Upper lobe of left lung (tissue), 6 donors: ENCODE measurements at regions not wholly inside any gene's neighbourhood (a gene's known extent, or its start where the extent isn't known, plus 50 kb on each side); places are given as distances from the start of the nearest gene placed in this dataset.

Source experiments
- ATAC-seq, 2 donors: fragments of 200-7000 bp; cut with Tn5 transposase; one replicate each; pipeline ENCODE4 v1.9.1; 2022; ENCODE audit warnings: mild to moderate bottlenecking in 2 of 2, moderate library complexity in 2 of 2; ENCODE audit not compliant: low FRiP score in 2 of 2
- DNase-seq, 2 donors: peaks; one replicate each; pipeline ENCODE4 v3.0.0-alpha.2; 2019 to 2020
- H3K27ac ChIP-seq, 4 donors: fragments of 200-600 bp; sonication (generic); one replicate each; pipeline ENCODE4 v1.5.1; 2016 to 2019
- H3K27me3 ChIP-seq, 4 donors: fragments of 200-600 bp; sonication (generic); one replicate each; pipeline ENCODE4 v1.5.1; 2017 to 2019
- H3K36me3 ChIP-seq, 4 donors: fragments of 200-600 bp; sonication (generic); one replicate each; pipeline ENCODE4 v1.5.1; 2016 to 2019
- H3K4me1 ChIP-seq, 4 donors: fragments of 200-600 bp; sonication (generic); one replicate each; pipeline ENCODE4 v1.5.1; 2018 to 2019
- H3K4me3 ChIP-seq, 4 donors: fragments of 200-600 bp; sonication (generic); one replicate each; pipeline ENCODE4 v1.5.1; 2017 to 2019; ENCODE audit warnings: mild to moderate bottlenecking in 2 of 4, moderate library complexity in 1 of 4
- H3K9me3 ChIP-seq, 4 donors: fragments of 200-600 bp; sonication (generic); one replicate each; pipeline ENCODE4 v1.5.1; 2018 to 2019
- CTCF ChIP-seq, 6 experiments: fragments of 450-650 bp in 4 of 6; fragments of 200-600 bp in 2 of 6; sonication (generic) in 2 of 6; IDR thresholded peaks; one replicate each; pipeline ENCODE4 v1.5.1; 2016 to 2019; ENCODE audit warnings: antibody characterized with exemption in 6 of 6
- EP300 ChIP-seq, 4 donors: sonication (generic); formaldehyde crosslinking; IDR thresholded peaks; one replicate each; pipeline ENCODE4 v1.5.1; 2017; ENCODE audit warnings: antibody characterized with exemption in 4 of 4, control low read depth in 2 of 4
- POLR2A ChIP-seq, 4 donors: fragments of 450-650 bp; IDR thresholded peaks; one replicate each; pipeline ENCODE4 v1.5.1; 2016 to 2017; ENCODE audit warnings: antibody characterized with exemption in 4 of 4, mild to moderate bottlenecking in 2 of 4
- POLR2AphosphoS5 ChIP-seq, 2 donors: sonication (generic); formaldehyde crosslinking; IDR thresholded peaks; one replicate each; pipeline ENCODE4 v1.5.1; 2017; ENCODE audit warnings: antibody characterized with exemption in 2 of 2
- WGBS, 2 donors: methylation state at CpG; one replicate each; pipeline ENCODE4 v1.1.5; 2017 to 2018; 5-methylcytosine and 5-hydroxymethylcytosine counted together
- donor health status: DM: no; HTN: no; CAD: no; lungs with moderate emphysema.
- donor health status: DM: no; HTN: yes; CAD: no; lungs with severe emphysema.

GRCh38 chr4:71635139-71635748 is 148.6 kb downstream of the GC start:
- DNase-seq: no peak
- Histone ChIP-seq H3K36me3 (no peaks in the 10 kb centered on the region), H3K4me3 (no peak overlapping the region), H3K27ac (no peak overlapping the region), H3K9me3 (no peaks in the 10 kb centered on the region), H3K27me3 (no peaks in the 10 kb centered on the region), H3K4me1 (no peaks in the 10 kb centered on the region)
- no peak for ATAC-seq
- 83 to 88% methylated on average over 1 of the region's 1 CpG for WGBS, 2 donors
- TF ChIP-seq CTCF (IDR thresholded peaks at IDR 0.05) (no peak), POLR2AphosphoS5 (IDR thresholded peaks at IDR 0.05) (no peak), POLR2A (IDR thresholded peaks at IDR 0.05) (no peak)

- Histone ChIP-seq H3K27me3 (no peaks in the 10 kb centered on the region), H3K36me3 (no peaks in the 10 kb centered on the region), H3K4me1 (no peaks in the 10 kb centered on the region), H3K4me3 (no peak overlapping the region), H3K9me3 (no peaks in the 10 kb centered on the region), H3K27ac (no peak overlapping the region)
- 93 to 94% methylated on average over 9 of the region's 9 CpGs for WGBS, 2 donors
- TF ChIP-seq EP300 (IDR thresholded peaks at IDR 0.05) (no peak), POLR2A (IDR thresholded peaks at IDR 0.05) (no peak), CTCF (IDR thresholded peaks at IDR 0.05) (no peak), POLR2AphosphoS5 (IDR thresholded peaks at IDR 0.05) (no peak)
- ATAC-seq (no peak), DNase-seq (no peak)
Measured at GRCh38 chr4:71634364-71634763, 149.5 kb downstream of the GC start.

GRCh38 chr4:71630803-71631202 is 153.1 kb downstream of the GC start:
- H3K4me1 ChIP-seq: no peaks in the 10 kb centered on the region
- ATAC-seq (no peak), DNase-seq (no peak)
- 85 to 88% methylated on average over 2 of the region's 3 CpGs for WGBS, 2 donors
- TF ChIP-seq CTCF (IDR thresholded peaks at IDR 0.05) (no peak), EP300 (IDR thresholded peaks at IDR 0.05) (no peak), POLR2AphosphoS5 (IDR thresholded peaks at IDR 0.05) (no peak), POLR2A (IDR thresholded peaks at IDR 0.05) (no peak)
- H3K4me3 ChIP-seq: no peak overlapping the region
- H3K9me3 ChIP-seq: peaks cover 0 to 17% (median 5%) of the 10 kb centered on the region in 4 donors
- no peaks in the 10 kb centered on the region for H3K27me3 ChIP-seq
- H3K27ac ChIP-seq: no peak overlapping the region
- no peaks in the 10 kb centered on the region for H3K36me3 ChIP-seq

GRCh38 chr4:71625005-71625404 is 158.9 kb downstream of the GC start:
- no peak overlapping the region for H3K27ac ChIP-seq
- TF ChIP-seq POLR2A (IDR thresholded peaks at IDR 0.05) (no peak), CTCF (IDR thresholded peaks at IDR 0.05) (no peak), POLR2AphosphoS5 (IDR thresholded peaks at IDR 0.05) (no peak)
- ATAC-seq (no peak), DNase-seq (no peak)
- no peaks in the 10 kb centered on the region for H3K36me3 ChIP-seq
- H3K27me3 ChIP-seq: no peaks in the 10 kb centered on the region
- H3K4me3 ChIP-seq: no peak overlapping the region
- H3K4me1 ChIP-seq: no peaks in the 10 kb centered on the region
- 83 to 92% methylated on average over 4 of the region's 4 CpGs for WGBS, 2 donors
- peaks cover 0 to 20% (median 7%) of the 10 kb centered on the region in 4 donors for H3K9me3 ChIP-seq
